GM19397 (cell line): ENCODE measurements at regions not wholly inside any gene's neighbourhood (a gene's known extent, or its start where the extent isn't known, plus 50 kb on each side); places are given as distances from the start of the nearest gene placed in this dataset.
"Not testable (repeated sequence)": the region's sequence is repeated elsewhere in the genome, so short reads cannot be mapped to it uniquely, and the experiment has no call there.

Experiments used
- ATAC-seq: cut with Tn5 transposase; IDR thresholded peaks from one replicate; pipeline ENCODE4 v1.9.1; 2021; ENCODE audit warnings: mild to moderate bottlenecking, moderate library complexity; ENCODE audit not compliant: unreplicated experiment

DNA sequence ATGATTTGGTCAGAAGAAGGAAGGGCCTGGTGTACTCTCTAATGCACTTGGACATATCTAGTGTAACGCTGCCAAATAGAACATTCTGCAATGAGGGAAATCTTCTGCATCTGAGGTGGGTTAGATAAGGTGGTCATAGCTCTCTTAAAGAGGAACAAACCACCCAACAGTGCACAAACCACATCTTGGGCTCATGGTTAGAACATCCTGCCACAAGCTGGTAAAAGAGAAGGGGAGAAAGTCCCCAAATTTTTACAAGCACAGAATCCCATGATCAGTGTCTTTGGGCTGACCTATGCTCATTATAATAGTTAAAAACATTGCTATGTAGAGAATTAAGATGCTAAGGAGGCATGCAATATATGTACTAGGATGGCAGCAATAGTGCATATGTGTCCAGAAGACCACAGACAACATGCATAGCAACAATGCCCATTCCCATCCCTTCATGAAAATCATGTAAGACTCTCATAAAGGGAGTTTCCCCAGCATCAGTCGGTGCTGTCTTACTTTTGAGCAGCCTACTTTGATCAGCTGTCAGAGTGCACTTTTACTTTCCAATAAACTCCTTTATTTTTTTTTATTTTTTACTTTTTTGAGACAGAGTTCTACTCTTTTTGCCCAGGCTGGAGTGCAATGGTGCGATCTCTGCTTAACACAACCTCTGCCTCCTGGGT, 99.7 kb upstream of the SLC7A11 start:
- ATAC-seq = peak; percentile 86

DNA sequence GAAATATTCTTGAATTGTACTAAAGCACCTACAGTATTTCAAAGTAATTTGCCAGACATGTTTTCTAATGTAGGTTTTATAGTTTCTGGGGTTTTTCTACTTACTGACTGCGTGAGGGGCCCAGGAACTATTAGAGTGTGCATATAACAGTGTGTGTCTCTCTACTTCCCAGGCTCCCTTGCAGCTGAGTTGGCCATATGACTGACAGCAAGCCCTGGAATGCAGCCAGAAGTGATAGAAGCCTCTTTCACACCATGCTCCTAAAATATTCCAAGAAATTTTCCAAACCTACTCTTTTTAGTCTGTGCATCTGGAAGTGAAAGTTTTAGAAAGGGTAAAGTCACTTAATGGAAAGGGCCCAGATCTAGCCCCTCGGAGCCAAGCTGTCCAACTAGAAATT, 96.7 kb upstream of the SLC7A11 start:
- ATAC-seq = no peak

DNA sequence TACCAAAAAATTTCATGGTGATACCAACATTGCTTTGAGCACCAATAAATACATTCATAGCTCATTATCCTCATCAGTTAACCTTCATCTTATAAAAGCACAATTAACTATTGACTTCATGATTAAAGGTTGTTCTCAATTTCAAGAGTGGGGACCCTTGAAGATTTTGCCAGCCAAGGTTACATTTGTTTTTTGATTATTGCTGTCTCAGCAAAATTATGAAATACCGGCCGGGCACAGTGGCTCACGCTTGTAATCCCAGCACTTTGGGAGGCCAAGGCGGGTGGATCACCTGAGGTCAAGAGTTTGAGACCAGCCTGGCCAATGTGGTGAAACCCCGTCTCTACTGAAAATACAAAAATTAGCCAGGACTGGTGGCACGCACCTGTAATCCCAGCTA, 96.1 kb upstream of the SLC7A11 start:
- not testable (repeated sequence) for ATAC-seq

DNA sequence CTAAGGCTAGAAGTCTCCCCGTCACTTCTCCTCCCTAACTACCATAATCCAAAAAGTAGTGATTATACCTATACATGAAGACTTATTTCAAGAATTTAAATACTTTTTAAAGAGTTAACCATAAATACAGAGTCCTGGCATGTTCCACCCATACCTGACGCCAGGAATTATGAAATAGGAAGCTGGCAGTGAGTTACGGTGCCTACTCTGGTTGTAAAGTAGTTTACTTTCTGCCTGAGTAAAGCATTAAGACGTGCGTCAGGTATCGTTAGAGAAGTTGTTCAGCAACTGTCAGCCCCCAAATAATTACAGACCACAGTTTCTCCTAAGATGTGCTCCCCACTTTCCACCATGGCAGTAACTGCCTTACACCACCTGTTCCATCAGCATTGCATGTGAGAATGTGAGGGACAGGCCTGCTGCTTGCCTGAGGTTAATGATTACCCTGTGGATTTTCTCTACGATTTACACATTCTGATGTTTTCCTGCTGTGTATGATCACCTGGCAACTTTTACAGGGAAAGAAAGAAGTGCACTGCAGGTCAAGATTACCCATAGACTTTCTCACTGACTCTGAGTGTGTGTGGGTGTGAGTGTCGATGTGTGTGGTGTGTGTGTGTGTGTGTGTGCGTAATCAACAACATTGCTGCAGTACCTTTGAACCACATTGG, 92.3 kb upstream of the SLC7A11 start:
- no peak for ATAC-seq

GRCh38 chr4:138332415-138332814, 90.3 kb upstream of the SLC7A11 start:
- not testable (repeated sequence) for ATAC-seq

DNA sequence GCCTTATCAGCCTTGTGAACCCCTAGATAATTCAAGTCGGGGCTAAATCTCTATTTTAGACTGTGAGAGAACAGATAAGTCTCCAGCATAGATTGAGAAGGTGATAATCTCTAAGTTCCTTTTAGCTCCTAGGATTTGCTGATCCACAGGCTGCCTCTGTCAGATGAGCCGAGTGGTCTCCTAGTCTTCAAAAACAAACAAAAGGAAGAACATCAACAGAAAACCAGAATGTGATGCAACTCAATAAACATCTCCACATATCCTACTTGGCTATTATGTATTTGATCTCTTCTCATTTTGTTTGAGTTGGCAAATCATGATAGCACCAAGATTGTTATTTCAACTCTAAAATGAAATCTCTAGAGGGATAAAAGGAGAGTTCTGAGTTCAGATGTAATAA, 88.4 kb upstream of the SLC7A11 start:
- ATAC-seq = no peak

GRCh38 chr4:138329506-138330070, 87.4 kb upstream of the SLC7A11 start:
- no peak for ATAC-seq

DNA sequence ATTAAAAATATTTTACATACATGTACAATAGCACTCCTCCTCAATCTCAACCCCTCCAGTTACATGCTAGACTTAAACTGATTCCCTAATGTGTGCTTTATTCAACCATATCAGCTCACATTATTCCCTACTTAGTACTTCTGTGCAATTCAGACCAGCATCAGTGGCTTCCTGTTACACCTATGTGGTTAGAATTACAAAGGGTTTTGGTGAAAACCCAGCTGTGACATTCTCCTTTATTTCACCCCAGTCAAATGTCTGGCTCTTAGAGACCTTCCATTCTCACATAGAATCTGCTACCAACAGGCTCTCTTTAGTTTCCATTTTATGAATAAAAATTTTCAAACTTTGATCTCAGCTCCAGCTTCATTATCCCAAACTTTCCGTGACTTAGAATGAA, 85.2 kb upstream of the SLC7A11 start:
- ATAC-seq = no peak

GRCh38 chr4:138320831-138321230, 78.7 kb upstream of the SLC7A11 start:
- no peak for ATAC-seq

DNA sequence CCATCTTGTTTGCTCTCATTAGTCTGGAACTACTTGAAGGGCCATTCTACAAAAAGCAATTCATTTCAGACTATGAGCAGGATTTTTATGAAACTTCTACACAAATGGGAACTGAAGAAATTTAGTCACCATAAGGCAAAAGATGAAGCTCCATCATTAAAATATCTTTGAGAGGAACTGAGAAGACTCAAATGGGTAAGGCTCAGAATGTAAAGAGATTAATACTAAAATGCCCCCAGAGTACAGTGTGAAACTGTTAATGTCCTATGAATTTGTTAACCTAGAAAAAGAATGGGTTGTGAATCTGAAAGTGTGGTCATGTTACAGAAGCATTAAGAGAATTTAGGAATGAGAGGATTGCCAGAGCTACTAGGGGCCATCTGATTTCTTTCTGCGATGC, 77.9 kb upstream of the SLC7A11 start:
- ATAC-seq = no peak

GRCh38 chr4:138317175-138317748, 75.1 kb upstream of the SLC7A11 start:
- ATAC-seq = no peak

DNA sequence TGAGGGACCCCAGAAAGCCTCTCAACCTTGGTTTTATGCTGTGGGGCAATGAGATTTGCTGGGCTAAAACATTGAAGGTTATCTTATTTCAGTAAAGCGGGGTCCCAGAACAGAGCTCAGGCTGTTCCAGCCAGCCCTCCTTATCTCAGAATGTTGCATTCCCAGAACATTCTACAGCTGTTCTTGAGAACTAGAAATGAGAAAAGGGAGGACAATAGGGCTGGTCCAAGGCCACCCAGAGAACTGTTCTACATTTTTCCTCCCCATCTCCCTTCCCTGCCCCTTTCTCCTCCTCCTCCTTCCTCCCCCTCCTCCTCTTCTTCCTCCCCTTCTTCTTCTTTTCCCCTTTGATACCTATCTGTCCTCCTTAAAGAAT, 70.4 kb upstream of the SLC7A11 start:
- no peak for ATAC-seq

DNA sequence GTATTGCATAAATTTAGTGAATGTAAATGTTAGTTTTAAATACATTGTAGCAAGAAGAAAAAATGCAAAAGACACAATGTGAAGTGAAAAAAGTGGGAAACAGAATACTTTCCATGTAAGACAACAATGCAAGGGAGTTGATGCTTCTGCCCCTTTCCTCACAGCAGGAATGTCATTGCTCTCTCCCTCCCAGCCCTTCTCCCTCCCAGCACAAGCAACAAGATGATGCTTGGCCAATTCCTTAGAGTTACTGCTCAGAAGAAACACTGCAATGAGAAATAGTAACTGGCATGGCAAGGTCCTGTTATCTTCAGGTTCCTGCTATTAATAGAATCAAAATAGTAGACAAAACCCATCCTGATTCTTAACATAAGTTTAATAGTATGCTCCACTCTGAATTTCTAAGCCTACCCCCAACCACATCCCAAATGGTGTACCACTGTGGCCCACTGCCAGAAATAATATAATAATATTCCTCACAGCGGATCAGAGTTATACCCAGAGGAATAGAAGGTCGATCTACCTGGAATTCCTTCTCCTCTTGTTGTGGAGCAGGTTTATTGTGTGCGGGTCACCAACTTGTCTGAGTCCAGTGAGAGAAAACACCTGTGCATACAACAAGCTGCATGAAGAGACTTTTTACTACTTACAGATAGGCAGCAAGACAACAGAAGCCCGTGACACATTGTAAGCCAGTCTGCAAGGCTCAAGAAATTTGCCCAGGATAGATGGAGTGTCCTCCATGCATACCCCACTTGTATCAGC, 69.8 kb upstream of the SLC7A11 start:
- no peak for ATAC-seq

GRCh38 chr4:138310991-138311390, 68.8 kb upstream of the SLC7A11 start:
- no peak for ATAC-seq

DNA sequence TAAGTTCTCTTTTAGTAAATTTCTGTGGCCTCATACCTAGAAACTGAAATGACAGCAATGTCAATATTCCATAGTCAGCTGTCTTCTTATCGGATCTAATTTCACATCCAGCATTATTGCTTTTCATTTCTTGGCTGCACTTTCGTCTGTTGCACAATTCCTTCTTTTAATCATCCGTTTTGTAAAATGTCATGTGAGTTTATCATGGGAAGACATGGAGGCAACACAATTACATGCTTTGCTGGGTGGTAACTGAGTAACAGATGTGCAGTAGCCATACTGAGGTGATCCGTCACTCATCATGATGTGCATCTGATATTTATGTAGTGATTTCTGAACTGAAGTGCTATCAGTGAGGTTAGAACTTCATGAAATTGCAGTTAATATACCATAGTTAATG, 68.3 kb upstream of the SLC7A11 start:
- no peak for ATAC-seq

GRCh38 chr4:138308356-138308755, 66.2 kb upstream of the SLC7A11 start:
- no peak for ATAC-seq

DNA sequence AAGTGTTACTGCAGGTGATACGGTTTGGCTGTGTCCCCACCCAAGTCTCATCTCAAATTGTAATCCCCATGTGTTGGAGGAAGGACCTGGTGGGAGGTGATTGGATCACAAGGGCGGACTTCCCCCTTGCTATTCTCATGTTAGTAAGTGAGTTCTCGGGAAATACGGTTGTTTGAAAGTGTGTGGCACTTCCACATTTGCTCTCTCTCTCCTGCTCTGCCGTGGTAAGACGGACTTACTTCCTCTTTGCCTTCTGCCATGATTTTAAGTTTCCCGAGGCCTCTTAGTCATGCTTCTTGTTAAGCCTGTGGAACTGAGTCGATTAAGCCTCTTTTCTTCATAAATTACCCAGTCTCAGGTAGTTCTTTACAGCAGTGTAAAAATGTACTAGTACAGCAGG, 65.2 kb upstream of the SLC7A11 start:
- no peak for ATAC-seq

DNA sequence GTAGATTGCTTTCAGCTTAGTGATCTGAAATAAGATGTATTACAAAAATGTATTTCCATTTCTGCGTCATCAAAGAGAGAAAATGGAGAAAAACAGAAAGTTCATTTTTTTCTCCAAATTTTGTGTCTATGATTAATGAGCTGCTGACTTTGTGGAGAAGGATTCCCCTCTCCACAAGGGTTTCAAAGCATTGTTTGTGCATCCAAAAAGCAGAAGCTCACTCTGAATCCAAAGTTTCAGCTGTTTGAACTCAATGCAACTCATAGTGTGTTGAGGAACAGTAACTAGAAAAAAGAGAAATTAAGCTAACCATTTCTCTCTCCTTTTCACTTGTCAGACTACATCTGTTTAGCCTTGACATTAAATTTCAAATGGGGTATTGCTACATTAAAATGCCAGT, 62.9 kb upstream of the SLC7A11 start:
- ATAC-seq = no peak

DNA sequence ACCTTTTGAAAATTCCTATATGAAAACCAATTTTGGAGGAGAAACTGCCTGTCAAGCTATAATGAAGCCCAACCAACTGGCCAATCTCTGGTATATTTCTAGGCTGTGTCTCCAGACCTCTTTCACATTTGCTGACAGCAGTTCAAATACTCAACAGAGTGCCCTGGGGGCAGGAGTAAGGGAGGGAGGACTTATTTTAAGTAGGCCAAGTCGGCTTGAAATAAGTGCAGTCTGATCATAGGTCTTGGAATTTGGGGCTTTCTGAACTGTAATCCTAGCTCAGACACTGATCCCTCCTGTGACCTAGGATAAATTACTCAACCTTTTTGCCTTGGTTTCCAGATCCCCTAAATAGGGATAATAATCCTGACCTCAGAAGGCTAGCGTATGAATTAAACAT, 59.4 kb upstream of the SLC7A11 start:
- ATAC-seq = no peak

- ATAC-seq = no peak
Observed at GRCh38 chr4:138300616-138301015, 58.5 kb upstream of the SLC7A11 start.

DNA sequence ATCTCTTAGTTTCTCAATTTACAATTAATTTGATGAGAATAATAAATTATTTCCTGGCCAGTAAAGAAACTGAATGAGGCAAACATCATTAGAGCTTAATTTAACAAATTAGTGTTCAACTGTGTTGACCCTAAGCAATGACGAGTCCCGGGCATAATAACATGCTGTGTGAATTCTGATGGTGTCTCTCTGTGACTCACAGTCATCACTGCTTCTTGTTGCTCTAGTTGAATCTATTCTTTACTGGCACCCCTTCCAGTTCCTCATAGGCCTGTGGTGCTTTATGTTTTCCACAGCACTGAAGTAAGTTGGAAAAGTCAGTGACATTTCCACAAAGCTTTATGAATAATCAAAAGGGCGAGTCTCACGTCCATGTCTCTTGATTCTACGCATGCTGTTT, 57.7 kb upstream of the SLC7A11 start:
- no peak for ATAC-seq
